ENCODE measurements at regions not wholly inside any gene's neighbourhood (a gene's known extent, or its start where the extent isn't known, plus 50 kb on each side); places are given as distances from the start of the nearest gene placed in this dataset.

DNA sequence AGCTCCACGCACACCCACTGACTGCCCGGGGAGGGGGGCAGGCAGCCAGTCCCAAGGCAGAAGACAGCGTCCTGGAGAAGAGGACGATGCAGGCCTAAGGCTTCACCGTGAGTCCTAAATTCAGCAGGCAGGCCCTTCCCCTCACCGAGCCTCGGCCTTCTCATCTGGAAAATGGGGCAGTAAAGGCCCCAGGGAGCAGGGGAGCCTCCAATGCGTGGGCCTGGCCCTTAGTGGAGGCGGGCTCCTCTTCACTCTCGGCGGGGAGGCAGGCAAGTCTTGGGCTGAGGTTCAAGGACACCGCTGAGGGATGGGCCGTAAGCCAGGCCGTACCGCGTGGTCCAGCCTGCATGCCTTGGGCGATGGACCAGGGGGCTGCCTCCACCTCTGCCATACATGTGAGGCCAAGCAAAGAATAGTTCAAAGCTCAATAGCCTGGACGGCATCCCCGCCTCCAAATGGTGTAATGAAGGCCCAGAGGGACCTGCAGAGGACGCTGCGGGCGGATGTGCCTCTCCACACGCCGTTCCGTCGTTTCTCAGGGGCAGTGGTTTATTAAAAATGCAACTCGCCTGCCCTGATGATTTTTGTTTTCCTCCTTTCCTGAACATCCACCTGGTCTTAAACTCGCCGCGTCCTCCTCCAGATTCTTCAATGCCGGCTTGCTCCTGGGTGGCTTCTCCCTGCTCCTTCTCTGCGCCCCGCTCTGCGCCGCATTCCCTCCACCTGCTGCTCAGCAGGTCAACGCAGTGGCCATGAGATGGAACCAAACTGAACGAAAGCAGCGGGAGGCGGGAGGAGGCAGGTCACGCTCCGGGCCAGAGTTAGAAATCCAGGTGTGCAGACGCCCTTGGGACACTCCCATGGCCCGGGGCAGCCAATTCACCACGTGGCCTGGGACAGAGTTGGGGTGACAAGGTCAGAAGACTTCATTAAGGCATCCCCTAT, 627.8 kb downstream of the TBC1D22A start:
- H3K27ac ChIP-seq (ENCODE audit: low read length in 2 of 2) = no peak overlapping the region
- no peaks in the 10 kb centered on the region for H3K79me2 ChIP-seq (ENCODE audit: control insufficient read depth, insufficient read depth, low read length)
- DNase-seq (no peak), ATAC-seq (ENCODE audit: low read depth) (no peak)
- no peaks in the 10 kb centered on the region for H3K9me3 ChIP-seq (ENCODE audit: control extremely low read depth in 1 of 3, control insufficient read depth in 2 of 3, insufficient read depth in 1 of 3, low read length in 2 of 3)
- no peak overlapping the region for H3K9ac ChIP-seq (ENCODE audit: low read length)
- no peaks in the 10 kb centered on the region for H3K27me3 ChIP-seq (replicated peaks in 1 of 4; ENCODE audit: control extremely low read depth in 1 of 4, control insufficient read depth in 3 of 4, insufficient read depth in 4 of 4, low read length in 3 of 4)
- H3K27me3 Mint-ChIP-seq = peaks cover 3% of the 10 kb centered on the region
- no peak overlapping the region for H3K4me3 Mint-ChIP-seq
- no peaks in the 10 kb centered on the region for H3K36me3 ChIP-seq (replicated peaks in 1 of 2; ENCODE audit: control extremely low read depth in 1 of 2, control insufficient read depth in 1 of 2, extremely low read depth in 1 of 2, insufficient read depth in 2 of 2, low read length in 1 of 2)
- intact Hi-C loops (cut with micrococcal nuclease) = no loop called here
- TF ChIP-seq, protein P1, sequence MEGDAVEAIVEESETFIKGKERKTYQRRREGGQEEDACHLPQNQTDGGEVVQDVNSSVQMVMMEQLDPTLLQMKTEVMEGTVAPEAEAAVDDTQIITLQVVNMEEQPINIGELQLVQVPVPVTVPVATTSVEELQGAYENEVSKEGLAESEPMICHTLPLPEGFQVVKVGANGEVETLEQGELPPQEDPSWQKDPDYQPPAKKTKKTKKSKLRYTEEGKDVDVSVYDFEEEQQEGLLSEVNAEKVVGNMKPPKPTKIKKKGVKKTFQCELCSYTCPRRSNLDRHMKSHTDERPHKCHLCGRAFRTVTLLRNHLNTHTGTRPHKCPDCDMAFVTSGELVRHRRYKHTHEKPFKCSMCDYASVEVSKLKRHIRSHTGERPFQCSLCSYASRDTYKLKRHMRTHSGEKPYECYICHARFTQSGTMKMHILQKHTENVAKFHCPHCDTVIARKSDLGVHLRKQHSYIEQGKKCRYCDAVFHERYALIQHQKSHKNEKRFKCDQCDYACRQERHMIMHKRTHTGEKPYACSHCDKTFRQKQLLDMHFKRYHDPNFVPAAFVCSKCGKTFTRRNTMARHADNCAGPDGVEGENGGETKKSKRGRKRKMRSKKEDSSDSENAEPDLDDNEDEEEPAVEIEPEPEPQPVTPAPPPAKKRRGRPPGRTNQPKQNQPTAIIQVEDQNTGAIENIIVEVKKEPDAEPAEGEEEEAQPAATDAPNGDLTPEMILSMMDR (IDR thresholded peaks at IDR 0.05) = no peak
- no peak for TF ChIP-seq EZH2 (IDR thresholded peaks at IDR 0.05; ENCODE audit: borderline replicate concordance, insufficient read depth, low read depth, low read length, poor library complexity, severe bottlenecking)
- no peaks in the 10 kb centered on the region for H4K20me1 ChIP-seq (ENCODE audit: control insufficient read depth, insufficient read depth, low read length, poor library complexity, severe bottlenecking)
- H3K4me1 ChIP-seq (ENCODE audit: control insufficient read depth in 2 of 2, insufficient read depth in 2 of 2, low read length in 2 of 2) = no peaks in the 10 kb centered on the region
- H3K27ac Mint-ChIP-seq = no peak overlapping the region
- no peaks in the 10 kb centered on the region for H3K4me1 Mint-ChIP-seq
- H2AFZ ChIP-seq (ENCODE audit: insufficient read depth, low read depth, low read length, poor library complexity, severe bottlenecking) = no peak overlapping the region
- no peaks in the 10 kb centered on the region for H3K9me3 Mint-ChIP-seq (ENCODE audit: insufficient read depth)
- no peak overlapping the region for H3K4me2 ChIP-seq (replicated peaks; ENCODE audit: low read depth, low read length, poor library complexity, severe bottlenecking)
- 94% methylated on average over 43 of the region's 44 CpGs for WGBS (ENCODE audit: insufficient coverage)
- H3K4me3 ChIP-seq (ENCODE audit: control extremely low read depth in 1 of 5, extremely low read depth in 1 of 5, insufficient read depth in 1 of 5, low read depth in 2 of 5, low read length in 4 of 5) = no peak overlapping the region
- ChIA-PET CTCF (no interaction called here), POLR2A (no interaction called here)

DNA sequence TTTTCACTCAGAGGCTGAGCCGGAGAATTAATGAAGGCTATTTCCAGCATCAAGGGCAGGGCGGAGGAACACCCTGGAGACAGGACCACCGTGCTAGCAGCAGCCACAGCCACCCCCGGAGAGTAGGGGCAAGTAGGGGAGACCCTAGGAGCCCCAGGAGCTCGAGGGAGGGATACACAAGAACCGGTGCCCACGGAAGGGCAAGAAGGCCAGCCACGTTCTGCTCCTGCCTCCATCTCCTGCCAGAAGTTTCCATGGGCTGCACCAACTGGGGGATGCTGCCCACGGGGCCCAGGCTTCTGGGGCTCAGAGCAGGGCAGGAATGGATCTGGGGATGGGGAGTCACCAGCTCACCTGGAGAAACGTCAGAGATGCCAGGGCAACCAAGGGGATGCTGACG, 626.8 kb downstream of the TBC1D22A start:
- POLR2A ChIA-PET = no interaction called here
- no peak for TF ChIP-seq EZH2 (IDR thresholded peaks at IDR 0.05; ENCODE audit: borderline replicate concordance, insufficient read depth, low read depth, low read length, poor library complexity, severe bottlenecking)

More for the DNA sequence above, 626.8 kb downstream of the TBC1D22A start:
- Histone ChIP-seq H4K20me1 (ENCODE audit: control insufficient read depth, insufficient read depth, low read length, poor library complexity, severe bottlenecking) (no peaks in the 10 kb centered on the region), H3K79me2 (ENCODE audit: control insufficient read depth, insufficient read depth, low read length) (no peaks in the 10 kb centered on the region), H3K9me3 (ENCODE audit: control extremely low read depth in 1 of 3, control insufficient read depth in 2 of 3, insufficient read depth in 1 of 3, low read length in 2 of 3) (no peaks in the 10 kb centered on the region), H3K4me1 (ENCODE audit: control insufficient read depth in 2 of 2, insufficient read depth in 2 of 2, low read length in 2 of 2) (no peaks in the 10 kb centered on the region), H3K4me2 (replicated peaks; ENCODE audit: low read depth, low read length, poor library complexity, severe bottlenecking) (no peak overlapping the region), H3K27ac (ENCODE audit: low read length in 2 of 2) (no peak overlapping the region), H3K36me3 (replicated peaks in 1 of 2; ENCODE audit: control extremely low read depth in 1 of 2, control insufficient read depth in 1 of 2, extremely low read depth in 1 of 2, insufficient read depth in 2 of 2, low read length in 1 of 2) (no peaks in the 10 kb centered on the region), H2AFZ (ENCODE audit: insufficient read depth, low read depth, low read length, poor library complexity, severe bottlenecking) (no peak overlapping the region), H3K9ac (ENCODE audit: low read length) (no peak overlapping the region), H3K27me3 (replicated peaks in 1 of 4; ENCODE audit: control extremely low read depth in 1 of 4, control insufficient read depth in 3 of 4, insufficient read depth in 4 of 4, low read length in 3 of 4) (no peaks in the 10 kb centered on the region), H3K4me3 (ENCODE audit: control extremely low read depth in 1 of 5, extremely low read depth in 1 of 5, insufficient read depth in 1 of 5, low read depth in 2 of 5, low read length in 4 of 5) (no peak overlapping the region)
- CTCF ChIA-PET = no interaction called here
- H3K4me3 Mint-ChIP-seq = no peak overlapping the region
- H3K27ac Mint-ChIP-seq = no peak overlapping the region
- no peaks in the 10 kb centered on the region for H3K9me3 Mint-ChIP-seq (ENCODE audit: insufficient read depth)
- intact Hi-C loops (cut with micrococcal nuclease) = no loop called here
- WGBS (ENCODE audit: insufficient coverage) = 74% methylated on average over 10 of the region's 11 CpGs
- peaks cover 3% of the 10 kb centered on the region for H3K27me3 Mint-ChIP-seq
- no peak for DNase-seq
- ATAC-seq (ENCODE audit: low read depth) = no peak
- H3K4me1 Mint-ChIP-seq = no peaks in the 10 kb centered on the region
